GM12892 (cell line): ENCODE measurements at regions not wholly inside any gene's neighbourhood (a gene's known extent, or its start where the extent isn't known, plus 50 kb on each side); places are given as distances from the start of the nearest gene placed in this dataset.

Experiments
- POLR2A ChIP-seq: IDR thresholded peaks from 2 replicates; pipeline ENCODE4 v1.6.1; 2011; ENCODE audit warnings: low read depth, low read length, control low read depth
- POLR2AphosphoS5 ChIP-seq: IDR thresholded peaks from 2 replicates; pipeline ENCODE4 v1.6.1; 2011; ENCODE audit warnings: low read depth, low read length, control low read depth

- TF ChIP-seq POLR2A = no peak
- TF ChIP-seq POLR2AphosphoS5 = no peak
Observed at GRCh38 chr14:62308891-62309290, 546.7 kb downstream of the SNAPC1 start.
